ENCODE measurements at regions not wholly inside any gene's neighbourhood (a gene's known extent, or its start where the extent isn't known, plus 50 kb on each side); places are given as distances from the start of the nearest gene placed in this dataset.

- Histone ChIP-seq H3K9ac (ENCODE audit: low read depth, low read length, poor library complexity, severe bottlenecking) (no peak overlapping the region), H3K4me3 (ENCODE audit: low read length, poor library complexity, severe bottlenecking) (no peak overlapping the region), H2AFZ (ENCODE audit: low read length) (no peak overlapping the region), H3K79me2 (ENCODE audit: insufficient read depth, low read length) (no peaks in the 10 kb centered on the region), H3F3A (ENCODE audit: low read depth) (no peaks in the 10 kb centered on the region), H3K4me2 (ENCODE audit: low read depth, low read length, poor library complexity, severe bottlenecking) (no peak overlapping the region), H3K36me3 (ENCODE audit: insufficient read depth, low read length) (no peaks in the 10 kb centered on the region), H3K4me1 (ENCODE audit: insufficient read depth, low read length, poor library complexity, severe bottlenecking) (no peaks in the 10 kb centered on the region), H3K27me3 (ENCODE audit: insufficient read depth, low read length, poor library complexity, severe bottlenecking) (no peaks in the 10 kb centered on the region), H4K20me1 (ENCODE audit: insufficient read depth, low read length, poor library complexity, severe bottlenecking) (no peaks in the 10 kb centered on the region), H3K9me2 (replicated peaks; ENCODE audit: low read depth, low read length) (no peaks in the 10 kb centered on the region), H3K9me3 (ENCODE audit: insufficient read depth, low read depth, low read length) (no peaks in the 10 kb centered on the region)
- no peak for TF ChIP-seq CTCF (conservative IDR thresholded peaks at IDR 0.05; ENCODE audit: low read length)
Observed at GRCh38 chr12:16674885-16675284, 68.9 kb upstream of the LMO3 start.

GRCh38 chr12:16670456-16671050 is 64.6 kb upstream of the LMO3 start:
- Histone ChIP-seq H3K27me3 (ENCODE audit: insufficient read depth, low read length, poor library complexity, severe bottlenecking) (no peaks in the 10 kb centered on the region), H3K9me2 (replicated peaks; ENCODE audit: low read depth, low read length) (no peaks in the 10 kb centered on the region), H3K36me3 (ENCODE audit: insufficient read depth, low read length) (no peaks in the 10 kb centered on the region), H3K4me3 (ENCODE audit: low read length, poor library complexity, severe bottlenecking) (no peak overlapping the region), H3K4me2 (ENCODE audit: low read depth, low read length, poor library complexity, severe bottlenecking) (no peak overlapping the region), H3K4me1 (ENCODE audit: insufficient read depth, low read length, poor library complexity, severe bottlenecking) (no peaks in the 10 kb centered on the region), H2AFZ (ENCODE audit: low read length) (no peak overlapping the region), H3K9me3 (ENCODE audit: insufficient read depth, low read depth, low read length) (no peaks in the 10 kb centered on the region), H4K20me1 (ENCODE audit: insufficient read depth, low read length, poor library complexity, severe bottlenecking) (no peaks in the 10 kb centered on the region), H3F3A (ENCODE audit: low read depth) (no peaks in the 10 kb centered on the region), H3K79me2 (ENCODE audit: insufficient read depth, low read length) (no peaks in the 10 kb centered on the region), H3K9ac (ENCODE audit: low read depth, low read length, poor library complexity, severe bottlenecking) (no peak overlapping the region)
- TF ChIP-seq CTCF (conservative IDR thresholded peaks at IDR 0.05; ENCODE audit: low read length): no peak
- no peak for TF ChIP-seq EZH2phosphoT487 (IDR thresholded peaks at IDR 0.05; ENCODE audit: borderline replicate concordance)

GRCh38 chr12:16669756-16670155 is 63.8 kb upstream of the LMO3 start:
- H3K79me2 ChIP-seq (ENCODE audit: insufficient read depth, low read length): no peaks in the 10 kb centered on the region
- no peaks in the 10 kb centered on the region for H3F3A ChIP-seq (ENCODE audit: low read depth)
- no peak for TF ChIP-seq EZH2phosphoT487 (IDR thresholded peaks at IDR 0.05; ENCODE audit: borderline replicate concordance)
- H2AFZ ChIP-seq (ENCODE audit: low read length): no peak overlapping the region
- H3K9me3 ChIP-seq (ENCODE audit: insufficient read depth, low read depth, low read length): no peaks in the 10 kb centered on the region
- no peak overlapping the region for H3K4me2 ChIP-seq (ENCODE audit: low read depth, low read length, poor library complexity, severe bottlenecking)
- no peaks in the 10 kb centered on the region for H4K20me1 ChIP-seq (ENCODE audit: insufficient read depth, low read length, poor library complexity, severe bottlenecking)
- H3K9ac ChIP-seq (ENCODE audit: low read depth, low read length, poor library complexity, severe bottlenecking): no peak overlapping the region
- H3K4me1 ChIP-seq (ENCODE audit: insufficient read depth, low read length, poor library complexity, severe bottlenecking): no peaks in the 10 kb centered on the region
- H3K27me3 ChIP-seq (ENCODE audit: insufficient read depth, low read length, poor library complexity, severe bottlenecking): no peaks in the 10 kb centered on the region
- no peaks in the 10 kb centered on the region for H3K9me2 ChIP-seq (replicated peaks; ENCODE audit: low read depth, low read length)
- no peaks in the 10 kb centered on the region for H3K36me3 ChIP-seq (ENCODE audit: insufficient read depth, low read length)
- no peak overlapping the region for H3K4me3 ChIP-seq (ENCODE audit: low read length, poor library complexity, severe bottlenecking)

- no peak overlapping the region for H3K4me3 ChIP-seq (ENCODE audit: low read length, poor library complexity, severe bottlenecking)
- no peaks in the 10 kb centered on the region for H3F3A ChIP-seq (ENCODE audit: low read depth)
- no peaks in the 10 kb centered on the region for H3K4me1 ChIP-seq (ENCODE audit: insufficient read depth, low read length, poor library complexity, severe bottlenecking)
- H3K4me2 ChIP-seq (ENCODE audit: low read depth, low read length, poor library complexity, severe bottlenecking): no peak overlapping the region
- no peak overlapping the region for H2AFZ ChIP-seq (ENCODE audit: low read length)
- H3K9me2 ChIP-seq (replicated peaks; ENCODE audit: low read depth, low read length): no peaks in the 10 kb centered on the region
- H3K9me3 ChIP-seq (ENCODE audit: insufficient read depth, low read depth, low read length): no peaks in the 10 kb centered on the region
- H3K27me3 ChIP-seq (ENCODE audit: insufficient read depth, low read length, poor library complexity, severe bottlenecking): no peaks in the 10 kb centered on the region
- H4K20me1 ChIP-seq (ENCODE audit: insufficient read depth, low read length, poor library complexity, severe bottlenecking): no peaks in the 10 kb centered on the region
- no peaks in the 10 kb centered on the region for H3K79me2 ChIP-seq (ENCODE audit: insufficient read depth, low read length)
- H3K36me3 ChIP-seq (ENCODE audit: insufficient read depth, low read length): no peaks in the 10 kb centered on the region
- no peak overlapping the region for H3K9ac ChIP-seq (ENCODE audit: low read depth, low read length, poor library complexity, severe bottlenecking)
- TF ChIP-seq CTCF (conservative IDR thresholded peaks at IDR 0.05; ENCODE audit: low read length) (no peak), EZH2phosphoT487 (IDR thresholded peaks at IDR 0.05; ENCODE audit: borderline replicate concordance) (no peak)
Observed at GRCh38 chr12:16668198-16668597, 62.2 kb upstream of the LMO3 start.
